ENCODE measurements at regions not wholly inside any gene's neighbourhood (a gene's known extent, or its start where the extent isn't known, plus 50 kb on each side); places are given as distances from the start of the nearest gene placed in this dataset.

DNA sequence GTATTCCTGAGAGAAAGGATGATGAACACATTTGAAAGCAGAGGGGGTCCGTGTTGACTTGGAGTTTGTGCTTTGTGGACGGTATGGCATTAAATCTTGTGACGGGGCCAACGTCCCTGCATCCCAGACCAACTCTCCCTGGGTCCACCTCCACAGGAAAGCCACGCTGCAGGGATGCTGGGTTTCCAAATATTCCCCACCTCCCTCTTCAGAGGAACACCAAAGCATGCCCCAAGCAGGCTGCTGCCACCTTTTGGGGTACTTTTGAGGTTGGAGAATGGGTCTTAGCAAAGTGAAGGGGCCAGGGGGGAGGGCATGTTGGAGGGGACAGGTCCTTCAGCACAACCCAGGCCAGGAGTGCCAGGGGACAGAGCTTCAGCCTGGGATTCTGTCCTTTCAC is 504.4 kb downstream of the TCERG1L start:
- Histone ChIP-seq H3K27ac (ENCODE audit: low read length) (no peak overlapping the region), H3K4me3 (ENCODE audit: low read length) (no peak overlapping the region), H3K9ac (ENCODE audit: low read length) (no peak overlapping the region), H3K36me3 (ENCODE audit: control insufficient read depth, low read depth, low read length) (no peaks in the 10 kb centered on the region), H3K27me3 (ENCODE audit: control insufficient read depth, insufficient read depth, low read length) (no peaks in the 10 kb centered on the region), H3K4me1 (ENCODE audit: control insufficient read depth, low read depth, low read length) (peaks cover 7% of the 10 kb centered on the region), H3K9me3 (ENCODE audit: control insufficient read depth, low read depth, low read length) (no peaks in the 10 kb centered on the region)

DNA sequence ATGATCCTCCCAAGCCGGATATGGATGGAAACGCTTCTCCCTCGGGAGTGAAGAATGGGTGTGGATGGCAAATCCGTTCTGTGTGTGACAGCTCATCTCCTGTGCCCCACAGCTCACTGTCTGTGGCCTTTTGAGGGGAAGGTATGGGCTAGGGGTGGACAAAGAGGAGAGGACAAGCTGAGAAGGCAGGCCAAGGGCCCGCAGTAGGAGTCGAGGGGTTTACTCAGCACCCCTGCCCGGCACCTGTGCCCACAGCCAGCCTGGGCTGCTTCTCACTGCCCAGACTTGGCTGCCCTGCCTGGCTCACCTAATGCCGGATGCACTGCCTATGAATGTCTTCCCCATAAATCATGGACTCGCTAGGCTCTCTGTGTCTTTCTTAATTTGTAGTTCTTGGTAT is 503.8 kb downstream of the TCERG1L start:
- no peak overlapping the region for H3K4me3 ChIP-seq (ENCODE audit: low read length)
- no peaks in the 10 kb centered on the region for H3K27me3 ChIP-seq (ENCODE audit: control insufficient read depth, insufficient read depth, low read length)
- H3K36me3 ChIP-seq (ENCODE audit: control insufficient read depth, low read depth, low read length) = no peaks in the 10 kb centered on the region
- no peak overlapping the region for H3K27ac ChIP-seq (ENCODE audit: low read length)
- H3K9ac ChIP-seq (ENCODE audit: low read length) = no peak overlapping the region
- H3K4me1 ChIP-seq (ENCODE audit: control insufficient read depth, low read depth, low read length) = peaks cover 8% of the 10 kb centered on the region
- H3K9me3 ChIP-seq (ENCODE audit: control insufficient read depth, low read depth, low read length) = no peaks in the 10 kb centered on the region

GRCh38 chr10:130808243-130808642 is 503.3 kb downstream of the TCERG1L start:
- Histone ChIP-seq H3K27me3 (ENCODE audit: control insufficient read depth, insufficient read depth, low read length) (no peaks in the 10 kb centered on the region), H3K4me3 (ENCODE audit: low read length) (no peak overlapping the region), H3K36me3 (ENCODE audit: control insufficient read depth, low read depth, low read length) (no peaks in the 10 kb centered on the region), H3K4me1 (ENCODE audit: control insufficient read depth, low read depth, low read length) (peaks cover 13% of the 10 kb centered on the region), H3K27ac (ENCODE audit: low read length) (no peak overlapping the region), H3K9me3 (ENCODE audit: control insufficient read depth, low read depth, low read length) (no peaks in the 10 kb centered on the region), H3K9ac (ENCODE audit: low read length) (no peak overlapping the region)

- Histone ChIP-seq H3K9ac (ENCODE audit: low read length) (no peak overlapping the region), H3K27me3 (ENCODE audit: control insufficient read depth, insufficient read depth, low read length) (no peaks in the 10 kb centered on the region), H3K36me3 (ENCODE audit: control insufficient read depth, low read depth, low read length) (no peaks in the 10 kb centered on the region), H3K4me1 (ENCODE audit: control insufficient read depth, low read depth, low read length) (peaks cover 18% of the 10 kb centered on the region), H3K27ac (ENCODE audit: low read length) (no peak overlapping the region), H3K4me3 (ENCODE audit: low read length) (no peak overlapping the region), H3K9me3 (ENCODE audit: control insufficient read depth, low read depth, low read length) (no peaks in the 10 kb centered on the region)
These were observed 502.8 kb downstream of the TCERG1L start for GRCh38 chr10:130808686-130809085.

- no peaks in the 10 kb centered on the region for H3K27me3 ChIP-seq (ENCODE audit: control insufficient read depth, insufficient read depth, low read length)
- H3K4me1 ChIP-seq (ENCODE audit: control insufficient read depth, low read depth, low read length) = peaks cover 19% of the 10 kb centered on the region
- no peaks in the 10 kb centered on the region for H3K36me3 ChIP-seq (ENCODE audit: control insufficient read depth, low read depth, low read length)
- no peak overlapping the region for H3K4me3 ChIP-seq (ENCODE audit: low read length)
- no peak overlapping the region for H3K27ac ChIP-seq (ENCODE audit: low read length)
- H3K9ac ChIP-seq (ENCODE audit: low read length) = no peak overlapping the region
- no peaks in the 10 kb centered on the region for H3K9me3 ChIP-seq (ENCODE audit: control insufficient read depth, low read depth, low read length)
These were observed 502.3 kb downstream of the TCERG1L start for GRCh38 chr10:130809181-130809580.

DNA sequence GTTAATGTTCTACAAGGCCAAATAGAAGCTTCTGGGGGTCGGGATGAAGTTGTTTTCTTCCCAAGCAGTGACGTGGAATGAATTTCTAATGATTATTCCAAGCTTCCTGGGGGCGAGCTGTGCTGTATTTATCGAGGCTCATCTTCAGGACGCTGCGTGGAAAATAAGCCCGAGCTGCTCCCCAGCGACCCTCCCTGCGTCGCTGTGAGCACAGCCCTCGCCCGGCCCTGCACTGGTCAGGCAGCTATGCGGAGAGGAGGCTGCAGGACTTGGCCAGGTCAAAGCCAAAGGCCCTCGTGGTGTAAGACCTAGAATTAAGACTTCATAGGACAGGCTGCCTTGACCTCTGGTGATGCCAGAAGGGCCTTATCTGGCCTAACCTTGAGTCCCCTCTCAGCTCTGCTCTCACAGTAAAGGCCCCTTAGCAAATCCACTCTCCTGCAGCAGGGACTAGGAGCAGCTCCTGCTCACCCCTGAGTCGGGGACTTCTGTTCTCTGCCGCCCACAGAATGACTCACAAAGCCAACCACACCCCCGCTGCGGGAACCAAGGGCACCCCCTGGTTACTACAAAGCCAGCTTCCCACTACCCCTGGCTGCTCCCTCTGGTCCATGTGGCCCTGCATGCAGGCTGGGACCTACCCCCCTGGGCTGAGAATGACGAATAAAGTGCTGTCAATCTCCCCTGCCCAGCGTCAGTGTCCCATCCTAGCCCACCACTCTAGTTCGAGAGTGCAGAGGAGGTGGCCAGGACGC is 501.6 kb downstream of the TCERG1L start:
- no peak overlapping the region for H3K27ac ChIP-seq (ENCODE audit: low read length)
- H3K4me1 ChIP-seq (ENCODE audit: control insufficient read depth, low read depth, low read length) = peaks cover 19% of the 10 kb centered on the region
- H3K36me3 ChIP-seq (ENCODE audit: control insufficient read depth, low read depth, low read length) = no peaks in the 10 kb centered on the region
- no peaks in the 10 kb centered on the region for H3K9me3 ChIP-seq (ENCODE audit: control insufficient read depth, low read depth, low read length)
- H3K9ac ChIP-seq (ENCODE audit: low read length) = no peak overlapping the region
- H3K27me3 ChIP-seq (ENCODE audit: control insufficient read depth, insufficient read depth, low read length) = no peaks in the 10 kb centered on the region
- H3K4me3 ChIP-seq (ENCODE audit: low read length) = no peak overlapping the region

- Histone ChIP-seq H3K4me3 (ENCODE audit: low read length) (no peak overlapping the region), H3K9me3 (ENCODE audit: control insufficient read depth, low read depth, low read length) (no peaks in the 10 kb centered on the region)
These were observed 500.7 kb downstream of the TCERG1L start for GRCh38 chr10:130810856-130811255.

DNA sequence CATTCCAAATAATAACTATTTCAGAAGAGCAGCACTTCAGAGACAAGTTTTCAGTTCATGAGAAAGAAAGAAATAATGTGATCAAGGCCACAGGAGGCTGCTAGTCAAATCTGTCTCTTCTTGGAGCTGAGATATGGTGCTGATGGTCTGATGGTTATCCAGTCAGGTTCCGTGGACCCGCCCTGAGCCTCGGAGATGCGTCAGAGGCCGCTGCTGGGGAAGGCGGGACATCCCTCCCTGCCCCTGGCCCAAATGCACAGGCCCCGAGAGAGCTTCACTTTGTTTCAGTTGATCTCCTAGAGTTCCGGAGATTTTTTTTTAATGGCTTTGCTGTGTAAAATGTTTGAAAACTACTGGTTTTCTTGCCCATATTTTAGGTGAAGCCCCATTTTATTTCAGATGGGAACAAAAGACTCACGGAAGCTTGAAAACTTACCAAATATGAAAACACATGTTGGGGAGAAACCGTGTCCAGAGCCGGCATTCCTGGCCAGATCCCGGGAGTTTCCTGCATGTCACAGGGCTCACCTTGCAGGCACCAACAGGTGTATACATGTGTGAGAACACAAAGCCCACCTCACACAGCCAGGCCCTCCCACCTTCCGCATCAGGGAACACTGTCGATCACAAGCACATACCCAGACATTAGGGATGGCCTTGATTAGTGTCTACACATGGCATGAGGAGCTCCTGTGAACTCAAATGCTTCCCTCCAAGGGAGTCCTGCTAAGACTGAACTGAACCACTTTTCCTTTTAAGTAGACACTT is 499.0 kb downstream of the TCERG1L start:
- Histone ChIP-seq H3K27ac (ENCODE audit: low read length) (no peak overlapping the region), H3K4me3 (ENCODE audit: low read length) (no peak overlapping the region), H3K4me1 (ENCODE audit: control insufficient read depth, low read depth, low read length) (peaks cover 19% of the 10 kb centered on the region), H3K27me3 (ENCODE audit: control insufficient read depth, insufficient read depth, low read length) (no peaks in the 10 kb centered on the region), H3K9me3 (ENCODE audit: control insufficient read depth, low read depth, low read length) (no peaks in the 10 kb centered on the region), H3K36me3 (ENCODE audit: control insufficient read depth, low read depth, low read length) (no peaks in the 10 kb centered on the region), H3K9ac (ENCODE audit: low read length) (no peak overlapping the region)

More at GRCh38 chr10:130810856-130811255, 500.7 kb downstream of the TCERG1L start:
- no peak overlapping the region for H3K9ac ChIP-seq (ENCODE audit: low read length)
- peaks cover 19% of the 10 kb centered on the region for H3K4me1 ChIP-seq (ENCODE audit: control insufficient read depth, low read depth, low read length)
- no peaks in the 10 kb centered on the region for H3K27me3 ChIP-seq (ENCODE audit: control insufficient read depth, insufficient read depth, low read length)
- H3K36me3 ChIP-seq (ENCODE audit: control insufficient read depth, low read depth, low read length) = no peaks in the 10 kb centered on the region
- H3K27ac ChIP-seq (ENCODE audit: low read length) = no peak overlapping the region

GRCh38 chr10:130814610-130815009 is 496.9 kb downstream of the TCERG1L start:
- Histone ChIP-seq H3K36me3 (ENCODE audit: control insufficient read depth, low read depth, low read length) (no peaks in the 10 kb centered on the region), H3K27me3 (ENCODE audit: control insufficient read depth, insufficient read depth, low read length) (no peaks in the 10 kb centered on the region), H3K9me3 (ENCODE audit: control insufficient read depth, low read depth, low read length) (no peaks in the 10 kb centered on the region), H3K9ac (ENCODE audit: low read length) (no peak overlapping the region), H3K4me3 (ENCODE audit: low read length) (no peak overlapping the region), H3K27ac (ENCODE audit: low read length) (no peak overlapping the region), H3K4me1 (ENCODE audit: control insufficient read depth, low read depth, low read length) (peaks cover 19% of the 10 kb centered on the region)

DNA sequence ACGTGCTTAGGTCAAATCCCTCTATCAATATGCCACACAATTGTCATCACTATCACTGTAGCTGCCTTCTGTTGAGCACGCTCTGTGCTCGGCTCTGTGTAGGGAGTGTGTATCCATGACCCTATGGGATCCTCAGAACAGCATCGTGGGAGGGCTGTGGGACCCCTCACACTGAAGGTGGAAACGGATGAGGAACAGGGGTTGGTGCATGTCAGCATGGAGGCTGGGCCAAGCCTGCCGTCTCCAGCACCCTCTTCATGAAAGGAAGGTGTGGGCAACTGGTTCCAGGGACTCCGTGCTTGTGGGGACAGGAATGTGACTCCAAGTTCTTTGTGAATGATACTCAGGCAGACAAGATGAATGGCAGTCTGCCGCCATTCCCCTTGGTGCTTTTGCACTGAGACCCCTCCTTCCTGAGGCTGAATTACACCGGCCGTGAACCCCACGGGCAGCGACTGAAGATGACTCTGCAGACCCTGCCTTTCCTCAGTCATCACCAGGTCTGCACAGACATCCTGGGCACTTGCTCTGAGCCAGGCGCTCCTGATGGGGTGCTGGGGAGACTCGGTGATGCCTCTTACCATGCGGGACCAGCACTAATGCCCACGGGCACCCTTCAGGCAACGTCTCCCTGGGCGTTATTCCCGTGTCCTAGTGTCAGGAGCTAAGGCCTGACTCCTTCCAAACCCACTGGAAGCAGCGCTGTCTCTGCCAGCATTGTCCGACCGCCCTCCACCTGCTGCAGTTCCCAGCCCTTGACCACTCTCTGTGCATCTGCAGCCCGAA is 495.2 kb downstream of the TCERG1L start:
- H3K9ac ChIP-seq (ENCODE audit: low read length) = no peak overlapping the region
- H3K9me3 ChIP-seq (ENCODE audit: control insufficient read depth, low read depth, low read length) = no peaks in the 10 kb centered on the region
- no peak overlapping the region for H3K4me3 ChIP-seq (ENCODE audit: low read length)
- peaks cover 12% of the 10 kb centered on the region for H3K4me1 ChIP-seq (ENCODE audit: control insufficient read depth, low read depth, low read length)
- no peak overlapping the region for H3K27ac ChIP-seq (ENCODE audit: low read length)
- H3K36me3 ChIP-seq (ENCODE audit: control insufficient read depth, low read depth, low read length) = no peaks in the 10 kb centered on the region
- H3K27me3 ChIP-seq (ENCODE audit: control insufficient read depth, insufficient read depth, low read length) = no peaks in the 10 kb centered on the region

- no peaks in the 10 kb centered on the region for H3K36me3 ChIP-seq (ENCODE audit: control insufficient read depth, low read depth, low read length)
- H3K9ac ChIP-seq (ENCODE audit: low read length) = no peak overlapping the region
- peaks cover 12% of the 10 kb centered on the region for H3K4me1 ChIP-seq (ENCODE audit: control insufficient read depth, low read depth, low read length)
- H3K4me3 ChIP-seq (ENCODE audit: low read length) = no peak overlapping the region
- no peaks in the 10 kb centered on the region for H3K9me3 ChIP-seq (ENCODE audit: control insufficient read depth, low read depth, low read length)
- H3K27me3 ChIP-seq (ENCODE audit: control insufficient read depth, insufficient read depth, low read length) = no peaks in the 10 kb centered on the region
- no peak overlapping the region for H3K27ac ChIP-seq (ENCODE audit: low read length)
These were observed 494.4 kb downstream of the TCERG1L start for GRCh38 chr10:130817046-130817624.

Measured in iPS-18a (cell line).